ENCODE measurements at regions not wholly inside any gene's neighbourhood (a gene's known extent, or its start where the extent isn't known, plus 50 kb on each side); places are given as distances from the start of the nearest gene placed in this dataset.

GRCh38 chr3:80445053-80445452, 677.3 kb upstream of the ROBO1 start:
- H3K27ac ChIP-seq = no peak overlapping the region
- TF ChIP-seq CTCF (IDR thresholded peaks at IDR 0.05) (no peak), POLR2A (IDR thresholded peaks at IDR 0.05) (no peak)
- H3K36me3 ChIP-seq = no peaks in the 10 kb centered on the region
- no peaks in the 10 kb centered on the region for H3K27me3 ChIP-seq
- H3K4me1 ChIP-seq = no peaks in the 10 kb centered on the region
- DNase-seq = no peak
- H3K9me3 ChIP-seq = no peaks in the 10 kb centered on the region
- H3K4me3 ChIP-seq = no peak overlapping the region

DNA sequence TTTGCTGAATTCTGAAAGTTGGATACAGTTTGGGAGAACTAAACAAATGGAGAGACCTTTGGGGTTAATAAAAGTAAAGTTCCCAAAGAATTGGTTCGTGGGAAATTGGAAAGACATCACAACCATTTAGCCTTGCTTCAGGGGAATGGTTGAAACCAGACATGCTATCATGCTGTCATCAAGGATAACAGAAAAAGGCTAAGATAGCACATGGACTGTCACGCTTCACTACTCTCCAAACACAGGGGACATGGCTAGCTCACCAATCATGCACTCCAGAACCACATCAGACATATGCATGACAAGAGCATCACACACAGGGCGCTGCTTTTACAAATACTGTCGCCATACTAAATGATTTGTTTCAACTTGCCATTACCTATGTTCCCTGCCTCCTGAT, 671.7 kb upstream of the ROBO1 start:
- no peak overlapping the region for H3K27ac ChIP-seq
- no peaks in the 10 kb centered on the region for H3K27me3 ChIP-seq
- TF ChIP-seq CTCF (IDR thresholded peaks at IDR 0.05) = no peak
- H3K4me3 ChIP-seq = no peak overlapping the region
- DNase-seq = no peak
- no peaks in the 10 kb centered on the region for H3K36me3 ChIP-seq
- no peaks in the 10 kb centered on the region for H3K9me3 ChIP-seq
- no peaks in the 10 kb centered on the region for H3K4me1 ChIP-seq

DNA sequence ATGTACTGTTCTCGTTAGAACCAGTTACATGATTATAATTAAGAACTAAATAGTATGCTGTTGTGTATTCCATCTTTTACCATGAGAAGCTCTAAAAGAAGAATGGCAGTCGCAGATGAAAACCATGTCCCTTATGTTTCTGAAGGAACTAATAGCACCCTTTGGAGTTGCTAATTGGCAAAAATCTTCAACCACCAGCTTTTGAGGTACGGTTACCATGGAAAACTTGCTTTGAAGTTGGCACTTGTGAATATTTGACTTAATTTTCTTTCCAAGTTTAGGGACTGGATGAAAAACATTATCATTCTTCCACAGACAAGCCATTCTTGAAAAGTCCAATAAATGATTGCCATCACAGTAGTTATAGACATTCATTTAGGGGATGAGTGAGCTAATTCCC, 666.6 kb upstream of the ROBO1 start:
- H3K9me3 ChIP-seq = no peaks in the 10 kb centered on the region
- H3K36me3 ChIP-seq = no peaks in the 10 kb centered on the region
- H3K27ac ChIP-seq = no peak overlapping the region
- no peak overlapping the region for H3K4me3 ChIP-seq
- H3K4me1 ChIP-seq = no peaks in the 10 kb centered on the region
- TF ChIP-seq CTCF (IDR thresholded peaks at IDR 0.05) = no peak
- TF ChIP-seq POLR2A (IDR thresholded peaks at IDR 0.05) = no peak
- H3K27me3 ChIP-seq = no peaks in the 10 kb centered on the region
- DNase-seq = no peak

DNA sequence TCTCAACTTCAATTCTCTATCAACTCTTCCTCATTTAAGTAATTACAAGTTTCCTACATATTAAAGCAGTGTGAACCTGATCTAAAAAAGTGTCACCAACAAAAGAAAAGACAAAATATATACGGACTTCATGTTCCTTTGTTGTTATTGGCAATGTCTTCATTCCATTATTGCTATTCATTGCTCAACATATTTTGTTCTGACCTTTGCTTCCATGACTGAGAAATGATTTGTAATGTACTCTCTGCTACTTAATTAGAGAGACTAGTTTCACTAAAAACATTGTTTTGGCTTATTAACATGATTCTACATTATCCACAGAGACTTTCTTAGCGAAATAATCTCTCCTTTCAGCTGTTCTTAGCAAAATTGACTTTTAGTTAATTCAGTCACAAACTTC, 657.2 kb upstream of the ROBO1 start:
- Histone ChIP-seq H3K27ac (no peak overlapping the region), H3K4me1 (no peaks in the 10 kb centered on the region), H3K9me3 (no peaks in the 10 kb centered on the region), H3K36me3 (no peaks in the 10 kb centered on the region), H3K27me3 (no peaks in the 10 kb centered on the region), H3K4me3 (no peak overlapping the region)
- TF ChIP-seq POLR2A (IDR thresholded peaks at IDR 0.05) = no peak
- TF ChIP-seq CTCF (IDR thresholded peaks at IDR 0.05) = no peak
- DNase-seq = no peak

DNA sequence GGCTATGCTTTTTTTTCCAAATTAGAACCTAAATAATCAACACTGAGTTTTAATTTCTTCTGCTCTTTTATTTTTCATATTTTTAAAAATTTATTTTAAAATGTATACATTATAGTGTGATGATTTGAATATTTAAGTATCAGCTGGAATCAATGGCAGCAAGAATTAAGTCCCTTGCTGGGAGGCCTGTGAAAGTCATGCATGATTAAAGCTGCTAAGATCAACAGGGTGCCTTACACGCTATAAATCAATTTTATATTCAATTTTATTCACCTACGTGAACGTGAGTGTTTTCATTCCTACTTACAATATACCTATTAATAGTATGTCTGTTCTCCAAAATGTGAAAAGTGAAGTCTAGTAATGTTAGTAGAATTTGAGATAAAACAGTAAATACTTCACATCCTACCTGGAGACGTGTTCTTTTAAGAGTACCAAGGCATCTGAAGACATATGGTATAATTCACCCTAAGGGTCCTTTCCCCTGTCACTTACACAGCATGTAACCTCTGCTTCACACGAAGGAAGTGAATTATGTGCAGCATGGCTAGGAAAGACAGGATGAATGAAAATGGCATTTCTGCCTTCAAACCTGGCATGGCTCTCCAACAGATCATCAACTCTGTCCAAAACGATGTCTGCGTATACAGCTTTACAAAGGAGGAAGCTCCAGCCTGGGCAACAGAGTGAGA, 640.4 kb upstream of the ROBO1 start:
- no peaks in the 10 kb centered on the region for H3K4me1 ChIP-seq
- no peaks in the 10 kb centered on the region for H3K27me3 ChIP-seq
- TF ChIP-seq CTCF (IDR thresholded peaks at IDR 0.05) (no peak), POLR2A (IDR thresholded peaks at IDR 0.05) (no peak)

DNA sequence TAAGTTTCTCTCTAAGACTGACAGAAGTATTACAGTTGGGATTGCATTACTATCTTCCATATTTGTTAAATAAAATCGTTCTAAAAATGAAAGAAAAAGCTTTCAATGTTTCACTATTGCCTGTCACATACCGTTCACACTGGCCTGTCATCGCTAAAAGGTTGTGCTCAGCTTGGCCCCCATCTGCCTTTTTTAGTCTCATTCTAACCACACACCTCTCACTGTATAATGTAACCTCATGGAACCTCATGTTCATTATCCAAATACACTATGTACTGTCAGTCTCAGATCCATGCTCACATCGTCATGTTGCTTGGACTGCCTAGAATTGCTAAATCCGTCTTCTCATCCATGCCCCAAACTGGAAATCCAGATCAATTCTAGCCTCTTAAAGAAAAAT, 637.8 kb upstream of the ROBO1 start:
- H3K36me3 ChIP-seq = no peaks in the 10 kb centered on the region
- H3K4me3 ChIP-seq = no peak overlapping the region
- DNase-seq = no peak
- no peaks in the 10 kb centered on the region for H3K4me1 ChIP-seq
- no peak overlapping the region for H3K27ac ChIP-seq
- H3K9me3 ChIP-seq = no peaks in the 10 kb centered on the region
- no peak for TF ChIP-seq POLR2A (IDR thresholded peaks at IDR 0.05)
- no peak for TF ChIP-seq CTCF (IDR thresholded peaks at IDR 0.05)
- H3K27me3 ChIP-seq = no peaks in the 10 kb centered on the region

More for the DNA sequence above, 640.4 kb upstream of the ROBO1 start:
- H3K36me3 ChIP-seq = no peaks in the 10 kb centered on the region
- H3K9me3 ChIP-seq = no peaks in the 10 kb centered on the region
- no peak overlapping the region for H3K27ac ChIP-seq
- H3K4me3 ChIP-seq = no peak overlapping the region
- DNase-seq = no peak

Data from Peyer's patch (tissue), 4 donors.